ENCODE measurements at regions not wholly inside any gene's neighbourhood (a gene's known extent, or its start where the extent isn't known, plus 50 kb on each side); places are given as distances from the start of the nearest gene placed in this dataset.

DNA sequence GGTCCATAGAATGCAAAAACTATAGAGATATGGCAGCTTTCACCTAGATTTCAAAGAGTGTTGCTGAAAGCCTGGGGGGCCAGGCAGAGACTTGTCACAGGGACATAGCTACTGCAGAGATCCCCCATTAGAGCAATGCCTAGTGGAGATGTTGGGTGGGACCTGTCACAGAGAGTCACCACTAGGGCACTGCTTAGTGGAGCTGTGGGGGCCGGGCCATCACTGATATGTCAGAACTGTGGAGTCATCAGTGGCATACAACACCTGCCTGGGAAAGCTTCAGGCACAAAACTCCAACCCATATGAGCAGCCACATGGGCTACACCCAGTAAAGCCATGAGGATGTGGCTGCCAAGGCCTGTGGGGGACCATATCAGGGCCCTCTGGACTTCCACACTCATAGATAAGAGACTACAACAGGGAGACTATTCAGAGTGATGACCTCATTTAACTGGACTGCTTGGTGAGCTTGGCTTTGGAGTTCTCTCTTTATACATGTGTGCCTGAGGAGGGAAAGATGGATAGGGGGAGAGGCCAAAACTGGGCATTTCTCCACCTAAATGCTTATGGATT is 176.3 kb downstream of the ZNF621 start:
- DNase-seq (ENCODE audit: low read depth), result no peak

DNA sequence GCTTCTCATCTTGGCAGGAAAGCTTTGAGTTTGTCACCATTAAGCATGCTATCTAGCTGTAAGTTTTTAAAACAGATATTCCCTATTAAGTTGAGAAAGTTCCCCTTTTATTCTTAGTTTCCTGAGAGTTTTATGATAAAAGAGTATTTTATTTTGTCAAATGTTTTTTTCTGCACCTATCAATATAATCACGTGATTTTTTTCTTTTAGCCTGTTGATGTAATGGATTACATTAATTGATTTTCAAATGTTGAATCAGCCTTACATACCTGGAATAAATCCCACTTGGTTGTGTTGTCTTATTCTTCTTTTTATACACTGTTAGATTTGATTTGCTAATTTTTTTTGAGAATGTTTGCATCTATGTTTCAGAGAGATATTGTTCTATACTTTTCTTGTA is 179.5 kb downstream of the ZNF621 start:
- DNase-seq (ENCODE audit: low read depth), result no peak

GRCh38 chr3:40705663-40706062 is 180.9 kb downstream of the ZNF621 start:
- no peak for DNase-seq (ENCODE audit: low read depth)

DNA sequence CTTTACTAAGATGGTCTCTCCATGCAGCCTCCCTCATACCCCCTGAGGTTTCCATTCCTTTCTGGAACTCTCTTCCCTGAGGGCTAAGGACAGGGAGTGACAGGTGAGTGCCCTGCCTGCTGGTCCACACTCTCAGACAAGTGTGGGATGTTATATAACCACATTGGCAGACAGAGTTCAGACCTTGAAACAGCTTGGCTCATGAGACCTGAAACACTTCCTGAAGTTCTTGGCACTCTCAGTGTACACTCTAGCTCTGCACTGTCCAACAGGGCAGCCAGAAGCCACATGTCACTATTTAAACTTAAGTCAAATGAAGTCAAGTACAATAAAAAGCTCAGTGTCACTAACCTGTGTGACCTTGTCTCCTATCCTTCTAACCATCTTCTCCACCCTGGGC is 188.5 kb downstream of the ZNF621 start:
- no peak for DNase-seq (ENCODE audit: low read depth)

- DNase-seq (ENCODE audit: low read depth), result no peak
These were observed 189.0 kb downstream of the ZNF621 start for GRCh38 chr3:40713795-40714194.

DNA sequence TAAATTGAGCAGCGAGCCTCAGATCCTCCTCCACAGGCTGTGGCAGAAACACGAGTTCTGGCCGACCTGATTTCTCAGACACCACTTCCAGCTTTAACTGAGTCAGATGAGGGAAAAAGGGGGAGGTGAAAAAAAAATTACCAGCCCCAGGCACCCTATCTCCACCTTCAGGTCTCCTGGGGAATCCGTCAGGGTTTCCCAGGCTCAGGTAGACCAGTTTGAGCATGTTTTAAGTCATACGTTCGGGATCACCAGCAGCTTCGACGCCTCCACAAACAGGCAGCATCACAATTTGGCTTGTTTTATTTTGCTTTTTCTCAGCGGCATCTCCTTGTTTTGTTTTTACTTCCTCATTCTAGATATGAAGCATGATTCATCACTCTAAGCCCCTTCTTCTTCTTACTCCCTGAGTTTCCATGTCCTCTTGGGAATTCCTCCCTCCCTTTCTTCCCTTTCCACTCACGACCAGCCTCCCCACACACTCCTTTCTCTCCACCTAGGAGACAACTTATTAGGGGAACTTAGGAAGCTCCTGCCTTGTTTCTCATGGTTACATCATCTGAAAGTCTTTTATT is 190.1 kb downstream of the ZNF621 start:
- no peak for DNase-seq (ENCODE audit: low read depth)

- DNase-seq (ENCODE audit: low read depth), result no peak
These were observed 190.8 kb downstream of the ZNF621 start for GRCh38 chr3:40715551-40715950.

DNA sequence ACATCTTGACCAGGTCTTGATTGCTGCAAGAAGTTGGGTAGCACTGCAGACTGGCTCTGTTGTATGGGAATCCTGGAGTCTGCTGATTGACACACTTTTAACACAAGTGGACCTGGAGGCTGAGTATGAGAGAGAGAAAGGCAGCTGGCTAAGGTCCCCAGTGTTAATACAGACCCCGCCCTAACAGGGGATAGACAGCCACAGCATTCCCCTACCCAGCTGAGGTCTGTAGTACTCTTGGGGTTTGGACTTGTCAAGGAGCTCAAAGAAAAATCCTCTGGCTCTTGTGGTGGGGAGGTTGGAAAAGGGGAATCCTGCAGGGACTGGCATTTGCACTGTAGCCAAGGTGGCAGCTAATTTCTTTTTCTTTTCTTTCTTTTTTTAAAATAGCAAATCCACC is 192.7 kb downstream of the ZNF621 start:
- no peak for DNase-seq (ENCODE audit: low read depth)

DNA sequence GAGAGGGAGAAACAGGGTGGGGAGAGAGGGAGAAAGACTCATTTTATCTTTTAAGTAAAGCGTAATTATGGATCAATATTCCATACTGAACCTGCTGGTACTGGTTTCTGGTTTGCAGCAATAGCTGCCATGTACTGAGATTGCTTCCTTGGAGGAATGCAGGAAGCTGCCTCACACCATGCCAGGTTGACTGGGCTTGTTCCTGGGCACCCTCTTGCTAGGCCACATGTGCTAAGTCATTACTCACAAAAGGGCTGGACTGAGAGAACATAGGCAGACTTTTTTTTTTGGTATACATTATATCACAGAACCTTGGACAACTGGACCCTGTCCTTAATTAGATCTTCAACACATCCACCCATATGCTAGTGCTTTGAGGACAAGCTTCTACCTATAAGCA is 193.4 kb downstream of the ZNF621 start:
- no peak for DNase-seq (ENCODE audit: low read depth)

DNA sequence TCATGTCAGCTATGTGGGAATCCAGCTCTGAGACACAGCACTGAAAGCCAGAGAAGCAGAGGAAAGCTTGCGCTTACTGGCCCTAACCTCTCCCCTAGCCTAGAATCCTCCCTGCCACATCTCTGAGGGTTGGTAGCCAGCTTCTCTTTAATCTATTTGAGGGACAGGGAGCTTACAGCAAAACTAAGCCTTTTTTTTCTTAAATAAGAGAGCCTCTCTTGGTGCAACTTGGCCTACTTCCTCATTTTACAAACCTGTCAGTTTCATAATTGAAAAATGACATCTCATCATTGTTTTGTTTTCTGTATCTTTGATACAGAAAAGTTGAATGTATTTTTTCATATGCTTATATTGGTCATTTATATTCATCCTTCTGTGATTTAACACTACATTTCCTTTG is 193.9 kb downstream of the ZNF621 start:
- no peak for DNase-seq (ENCODE audit: low read depth)

DNA sequence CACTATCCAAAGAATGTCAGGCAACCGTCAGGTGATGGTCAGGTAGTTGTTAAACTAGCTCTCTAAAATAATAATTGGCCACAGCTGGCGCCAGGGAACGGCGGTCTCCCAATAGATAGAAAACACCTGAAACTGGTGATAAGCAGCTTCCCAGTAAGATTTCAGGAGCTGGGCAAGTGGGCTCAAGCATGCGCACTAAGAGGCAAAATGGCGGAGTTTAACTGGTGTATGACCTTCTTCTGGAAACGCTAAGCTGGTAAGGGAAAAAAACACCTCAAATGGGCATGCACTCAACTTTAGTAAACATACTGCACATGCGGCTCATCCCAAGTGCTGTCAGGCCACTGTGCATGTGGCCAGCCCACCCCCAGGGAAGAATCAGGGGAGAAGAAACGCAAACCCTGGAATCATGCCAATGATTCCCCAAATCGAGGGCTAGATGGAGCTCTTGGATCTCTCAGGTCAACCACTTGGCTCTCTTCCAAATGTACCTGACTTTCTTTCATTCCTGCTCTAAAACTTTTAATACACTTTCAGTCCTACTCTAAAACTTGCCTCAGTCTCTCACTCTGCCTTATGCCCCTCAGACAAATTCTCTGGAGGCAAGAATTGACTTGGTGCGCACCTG is 195.0 kb downstream of the ZNF621 start:
- DNase-seq (ENCODE audit: low read depth), result no peak

DNA sequence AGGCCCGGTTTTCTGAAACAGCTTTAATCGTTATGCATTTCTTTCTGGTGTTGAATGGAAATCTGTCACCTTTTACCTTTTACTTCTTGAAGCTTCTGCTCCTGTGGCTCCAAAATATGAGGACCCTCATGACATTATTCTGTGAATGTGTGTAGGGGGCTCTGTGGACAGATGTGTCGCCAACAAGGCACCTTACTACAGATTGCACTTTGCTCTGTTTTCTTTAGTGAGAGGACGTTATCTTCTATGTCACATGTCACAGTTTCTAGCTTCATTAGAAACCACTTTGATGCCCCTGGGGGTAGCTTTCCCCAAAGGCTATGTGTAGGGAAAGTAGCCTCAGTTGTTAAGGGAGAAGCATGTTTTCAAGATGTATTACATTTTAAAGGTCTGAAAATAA is 195.6 kb downstream of the ZNF621 start:
- DNase-seq (ENCODE audit: low read depth), result no peak

DNA sequence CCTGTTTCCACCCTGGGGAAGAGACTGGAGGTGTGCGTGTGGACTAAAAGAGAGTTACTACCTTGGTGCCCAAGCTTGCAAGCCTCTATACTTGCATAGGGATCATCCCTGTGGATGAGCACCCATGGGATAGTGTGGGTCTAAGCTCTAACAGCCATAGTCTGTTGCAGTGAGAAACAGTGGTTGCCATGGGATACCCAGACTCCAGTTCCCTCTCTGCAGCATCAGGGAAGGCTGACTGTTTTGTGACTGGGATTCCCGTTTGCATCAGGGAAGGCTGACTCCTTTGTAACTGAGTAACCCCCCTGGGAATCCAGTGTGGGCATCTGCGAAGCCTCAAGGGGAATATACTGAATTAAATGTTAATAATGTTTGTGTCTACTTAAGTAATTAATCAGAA is 196.1 kb downstream of the ZNF621 start:
- no peak for DNase-seq (ENCODE audit: low read depth)

DNA sequence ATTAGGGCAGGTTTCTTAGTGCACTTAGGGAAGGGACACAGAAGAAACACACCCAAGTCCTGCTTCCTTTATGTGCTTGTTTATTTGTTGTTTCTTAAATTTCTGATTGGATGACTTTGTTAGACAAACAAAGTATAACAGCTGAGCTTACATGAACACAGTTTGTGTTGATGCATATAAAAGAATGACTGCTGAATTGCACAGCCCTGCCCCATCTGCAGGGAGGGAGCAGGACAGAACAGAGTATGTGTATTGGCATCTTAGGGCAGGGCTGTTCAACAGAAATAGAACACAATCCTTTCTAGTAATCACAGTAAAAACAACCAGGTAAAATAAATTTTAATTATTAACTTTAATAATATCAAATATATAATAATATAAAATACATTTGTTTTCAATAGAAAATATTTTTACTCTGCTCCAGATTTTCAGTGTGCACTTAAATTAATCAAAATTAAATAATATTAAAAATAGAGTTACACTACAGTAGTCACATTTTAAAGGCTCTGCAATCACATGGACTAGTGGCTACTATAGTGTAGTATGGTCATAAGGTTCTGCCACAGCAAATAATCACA is 198.4 kb downstream of the ZNF621 start:
- no peak for DNase-seq (ENCODE audit: low read depth)

DNA sequence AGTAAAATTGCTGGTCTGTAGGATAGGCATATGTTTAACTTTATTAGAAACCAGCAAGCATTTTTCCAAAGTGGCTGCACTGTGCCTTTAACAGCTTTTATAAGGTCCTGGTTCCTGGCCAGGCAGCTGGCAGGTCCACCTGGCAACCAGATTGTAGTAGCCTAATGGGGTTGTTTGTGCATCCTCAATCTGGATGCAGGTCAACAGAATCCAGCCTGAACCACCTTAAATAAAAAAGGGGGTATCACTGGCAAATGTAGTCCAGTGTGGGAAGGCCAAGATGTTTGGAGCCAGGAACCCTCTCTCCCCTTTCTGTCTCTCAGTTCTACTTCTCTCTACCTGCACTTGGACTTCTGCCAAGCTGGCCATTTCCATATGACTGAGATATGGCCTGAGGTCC is 200.3 kb downstream of the ZNF621 start:
- no peak for DNase-seq (ENCODE audit: low read depth)

GRCh38 chr3:40731445-40731844 is 206.7 kb downstream of the ZNF621 start:
- DNase-seq (ENCODE audit: low read depth), result no peak

DNA sequence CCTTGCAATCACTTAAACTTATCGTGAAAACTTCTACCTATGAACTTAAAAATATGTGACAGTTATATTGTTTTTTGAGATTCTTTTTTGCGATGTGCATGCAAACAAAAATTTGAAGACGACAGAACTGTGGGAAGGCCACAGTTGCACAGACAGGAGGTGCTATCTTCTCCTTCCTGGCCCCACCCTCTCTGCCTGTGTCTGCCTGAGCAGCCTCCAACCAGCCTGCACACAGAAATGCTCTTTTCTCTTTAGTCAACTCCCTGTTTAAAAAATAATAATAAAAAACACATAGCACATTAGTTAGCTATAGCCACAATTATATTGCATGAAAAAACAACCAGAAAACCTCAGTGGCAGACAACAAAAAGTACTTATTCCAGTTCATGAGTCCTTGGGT is 212.2 kb downstream of the ZNF621 start:
- DNase-seq (ENCODE audit: low read depth), result no peak

DNA sequence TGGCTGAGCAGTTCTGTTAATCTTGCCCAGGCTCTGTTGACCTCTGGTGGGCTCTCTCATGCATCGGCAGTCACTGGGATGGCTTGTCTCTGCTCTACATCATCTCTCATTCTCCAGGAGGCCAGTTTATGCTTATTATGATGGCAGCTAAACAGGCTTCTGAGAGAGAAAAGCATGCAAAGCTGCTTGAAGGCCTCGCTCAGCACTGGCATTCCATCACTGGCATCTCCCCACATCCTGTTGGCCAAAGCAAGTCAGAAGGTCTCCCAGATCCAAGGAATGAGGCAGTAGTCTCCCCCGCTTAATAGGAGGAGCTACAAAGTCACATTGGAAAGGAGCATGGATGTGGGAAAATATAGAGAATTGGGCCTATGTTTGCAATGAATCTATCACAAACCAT is 212.6 kb downstream of the ZNF621 start:
- DNase-seq (ENCODE audit: low read depth), result no peak

GRCh38 chr3:40739971-40740370 is 215.2 kb downstream of the ZNF621 start:
- DNase-seq (ENCODE audit: low read depth), result no peak

GRCh38 chr3:40741729-40742128 is 217.0 kb downstream of the ZNF621 start:
- no peak for DNase-seq (ENCODE audit: low read depth)

- no peak for DNase-seq (ENCODE audit: low read depth)
These were observed 220.8 kb downstream of the ZNF621 start for GRCh38 chr3:40745381-40746106.

GRCh38 chr3:40751666-40752065 is 226.9 kb downstream of the ZNF621 start:
- no peak for DNase-seq (ENCODE audit: low read depth)

DNA sequence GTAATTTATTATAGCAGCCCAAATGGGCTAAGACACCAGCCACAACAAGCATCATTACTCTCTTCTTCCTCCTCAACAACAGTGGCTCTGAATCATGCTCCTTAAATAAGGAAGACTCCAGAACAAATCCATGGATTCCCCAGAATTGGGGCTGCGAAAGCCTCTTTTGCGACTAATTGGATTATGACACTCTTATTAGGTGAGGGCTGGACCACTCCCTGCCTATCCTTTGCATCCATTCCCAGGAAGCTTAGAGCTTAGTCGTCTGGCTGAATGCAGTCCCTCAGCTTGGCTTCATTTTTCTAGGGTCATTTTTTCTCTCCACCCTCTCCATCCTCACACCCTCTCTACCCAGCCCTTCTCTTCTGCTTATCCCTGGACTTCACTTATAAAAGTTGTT is 227.7 kb downstream of the ZNF621 start:
- DNase-seq (ENCODE audit: low read depth), result no peak

Measured in stimulated activated CD8-positive, alpha-beta memory T cell treated with anti-CD3 and anti-CD28 coated beads, Interleukin-15, amount 100 ng/mL, for 1 hour (primary cell).